ENCODE measurements at regions not wholly inside any gene's neighbourhood (a gene's known extent, or its start where the extent isn't known, plus 50 kb on each side); places are given as distances from the start of the nearest gene placed in this dataset.
A peak's percentile ranks its signal among the peaks of the same experiment; 100 is the strongest.

DNA sequence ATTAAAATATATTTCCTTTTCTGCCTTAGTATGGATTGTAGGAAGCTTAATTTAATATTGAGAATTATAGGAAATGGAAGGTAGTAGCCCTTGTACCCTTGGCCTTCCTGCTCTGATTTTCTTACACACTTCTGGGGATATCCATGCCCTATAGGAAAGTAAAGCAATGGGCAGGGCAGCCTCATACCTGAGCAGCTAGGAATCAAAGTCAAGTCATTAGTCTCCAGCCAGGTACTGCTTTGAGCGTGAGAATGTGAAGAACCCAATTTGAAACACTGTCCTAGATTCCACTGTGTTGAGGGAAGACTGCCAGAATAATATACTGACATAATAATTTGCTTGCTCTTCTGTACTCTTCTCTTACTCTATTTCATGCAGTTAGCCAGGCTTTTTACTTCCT lies 51.0 kb upstream of the L3MBTL3 start:
- DNase-seq (ENCODE audit: missing footprints) (no peak), ATAC-seq (no peak)
- intact Hi-C loops (cut with DNase I) = no loop called here

DNA sequence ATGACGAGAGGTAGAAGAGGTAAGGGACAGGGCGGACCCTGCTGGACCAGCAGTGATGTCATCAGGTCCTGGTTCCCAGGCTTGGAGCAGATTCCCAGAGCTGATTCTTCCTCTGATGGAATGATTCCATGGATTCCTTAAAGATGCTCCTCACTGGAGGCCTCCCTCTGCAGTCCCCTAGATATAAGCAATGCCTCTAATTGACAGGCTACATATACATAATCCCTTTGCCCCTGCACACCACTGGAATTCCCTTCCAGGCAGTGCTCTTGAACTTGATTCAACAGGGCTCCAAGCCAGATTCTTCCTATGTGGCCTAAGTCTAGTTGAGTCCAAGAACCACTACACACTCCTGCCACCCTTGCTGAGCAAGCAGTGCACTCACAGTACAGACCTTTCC lies 52.3 kb upstream of the L3MBTL3 start:
- no peak for ATAC-seq
- DNase-seq (ENCODE audit: missing footprints) = no peak
- intact Hi-C loops (cut with DNase I) = no loop called here

DNA sequence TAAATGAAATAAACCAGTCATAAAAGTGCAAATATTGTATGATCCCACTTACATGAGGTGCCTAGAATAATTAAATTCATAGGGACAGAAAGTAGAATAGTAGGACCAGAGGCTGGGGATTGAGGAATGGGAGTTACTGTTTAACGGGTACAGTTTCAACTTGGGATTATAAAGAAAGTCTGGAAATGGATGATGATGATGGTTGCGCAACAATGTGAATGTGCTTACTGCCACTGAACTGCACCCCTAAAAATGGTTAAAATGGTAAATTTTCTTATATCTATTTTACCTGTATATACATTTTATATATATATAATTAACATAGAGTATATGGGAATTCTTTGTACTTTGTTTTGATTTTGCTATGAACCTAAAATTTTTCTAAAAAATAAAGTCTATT lies 53.3 kb upstream of the L3MBTL3 start:
- no peak for ATAC-seq
- intact Hi-C loops (cut with DNase I) = no loop called here
- no peak for DNase-seq (ENCODE audit: missing footprints)

- no peak for ATAC-seq
- no peak for DNase-seq (ENCODE audit: missing footprints)
- intact Hi-C loops (cut with DNase I) = no loop called here
Measured at GRCh38 chr6:129959358-129959930, 58.9 kb upstream of the L3MBTL3 start.

- intact Hi-C loops (cut with DNase I) = no loop called here
- ATAC-seq (no peak), DNase-seq (ENCODE audit: missing footprints) (no peak)
Measured at GRCh38 chr6:129957941-129958898, 60.2 kb upstream of the L3MBTL3 start.

- DNase-seq (ENCODE audit: missing footprints) (no peak), ATAC-seq (no peak)
- intact Hi-C loops (cut with DNase I) = no loop called here
Measured at GRCh38 chr6:129955584-129955983, 62.8 kb upstream of the L3MBTL3 start.

GRCh38 chr6:129954749-129955431 lies 63.5 kb upstream of the L3MBTL3 start:
- intact Hi-C loops (cut with DNase I) = no loop called here
- ATAC-seq (no peak), DNase-seq (ENCODE audit: missing footprints) (no peak)

GRCh38 chr6:129947797-129948196 lies 70.6 kb upstream of the L3MBTL3 start:
- intact Hi-C loops (cut with DNase I) = no loop called here
- no peak for ATAC-seq
- no peak for DNase-seq (ENCODE audit: missing footprints)

DNA sequence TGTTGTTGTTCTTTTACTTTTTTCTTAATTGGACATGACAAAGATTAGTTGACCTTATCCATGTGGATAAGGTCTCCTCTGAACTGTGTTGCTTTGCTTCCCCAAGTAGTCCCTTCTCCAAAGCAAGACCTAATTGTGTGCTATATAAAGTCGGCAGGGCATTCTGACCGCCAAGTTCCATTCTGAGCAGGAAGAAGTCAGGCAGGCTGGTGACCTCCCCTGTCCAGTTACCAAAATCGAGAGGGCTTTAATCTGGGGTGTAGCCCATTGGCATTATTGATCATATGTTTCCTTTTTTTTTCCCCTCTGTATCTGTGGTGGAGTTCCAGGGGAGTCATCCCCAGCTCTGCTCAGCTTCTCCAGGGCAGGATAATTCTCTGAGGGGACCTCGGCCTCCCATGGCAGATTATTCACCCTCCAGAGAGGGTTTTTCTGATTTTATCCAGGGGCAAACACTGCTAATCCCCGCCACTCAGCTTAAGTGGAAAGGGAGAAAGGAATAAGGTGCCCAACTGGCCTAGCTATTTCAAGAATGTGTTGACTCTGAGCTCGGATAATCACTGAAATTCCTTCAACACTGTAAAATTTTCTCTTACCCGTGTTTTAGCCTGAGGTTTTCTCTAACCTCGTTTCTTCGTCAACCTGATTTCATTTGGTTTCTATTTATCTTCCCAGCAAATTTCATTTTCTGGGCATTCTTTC lies 71.8 kb upstream of the L3MBTL3 start:
- no peak for ATAC-seq
- intact Hi-C loops (cut with DNase I) = no loop called here

DNA sequence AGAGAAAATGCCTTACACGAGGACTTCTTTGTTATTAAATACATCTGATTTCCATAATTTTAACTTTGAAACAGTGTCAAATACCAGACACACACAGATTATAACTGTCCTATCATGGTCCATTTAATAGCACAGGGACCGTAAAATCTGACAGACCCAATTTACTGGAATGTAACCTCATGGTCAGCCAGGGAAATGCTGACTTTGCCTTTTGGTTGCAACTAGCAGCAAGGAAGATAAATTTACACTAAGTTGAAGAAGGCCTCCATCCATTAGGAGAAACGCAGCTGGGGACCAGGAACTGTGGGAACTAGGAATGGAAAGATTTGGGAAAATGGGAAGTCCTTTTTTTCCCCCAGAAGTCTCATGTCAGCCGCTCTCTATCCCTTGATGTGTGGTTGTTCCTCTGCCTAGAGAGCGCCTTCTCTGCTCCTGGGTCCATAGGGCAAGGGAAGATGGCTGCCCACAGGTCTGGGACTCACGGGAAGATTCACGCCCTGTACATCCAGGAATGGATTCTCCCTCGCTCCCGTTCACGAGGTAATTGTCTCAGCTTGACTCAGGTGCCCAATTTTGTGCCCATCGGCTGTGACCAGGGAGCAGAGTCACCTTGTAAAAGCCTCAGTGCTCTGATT lies 74.6 kb upstream of the L3MBTL3 start:
- intact Hi-C loops (cut with DNase I) = no loop called here
- DNase-seq (ENCODE audit: missing footprints) = no peak
- ATAC-seq = no peak

More for the DNA sequence above, 71.8 kb upstream of the L3MBTL3 start:
- no peak for DNase-seq (ENCODE audit: missing footprints)

GRCh38 chr6:129940454-129941195 lies 77.8 kb upstream of the L3MBTL3 start:
- ATAC-seq (no peak), DNase-seq (ENCODE audit: missing footprints) (no peak)
- intact Hi-C loops (cut with DNase I) = no loop called here

DNA sequence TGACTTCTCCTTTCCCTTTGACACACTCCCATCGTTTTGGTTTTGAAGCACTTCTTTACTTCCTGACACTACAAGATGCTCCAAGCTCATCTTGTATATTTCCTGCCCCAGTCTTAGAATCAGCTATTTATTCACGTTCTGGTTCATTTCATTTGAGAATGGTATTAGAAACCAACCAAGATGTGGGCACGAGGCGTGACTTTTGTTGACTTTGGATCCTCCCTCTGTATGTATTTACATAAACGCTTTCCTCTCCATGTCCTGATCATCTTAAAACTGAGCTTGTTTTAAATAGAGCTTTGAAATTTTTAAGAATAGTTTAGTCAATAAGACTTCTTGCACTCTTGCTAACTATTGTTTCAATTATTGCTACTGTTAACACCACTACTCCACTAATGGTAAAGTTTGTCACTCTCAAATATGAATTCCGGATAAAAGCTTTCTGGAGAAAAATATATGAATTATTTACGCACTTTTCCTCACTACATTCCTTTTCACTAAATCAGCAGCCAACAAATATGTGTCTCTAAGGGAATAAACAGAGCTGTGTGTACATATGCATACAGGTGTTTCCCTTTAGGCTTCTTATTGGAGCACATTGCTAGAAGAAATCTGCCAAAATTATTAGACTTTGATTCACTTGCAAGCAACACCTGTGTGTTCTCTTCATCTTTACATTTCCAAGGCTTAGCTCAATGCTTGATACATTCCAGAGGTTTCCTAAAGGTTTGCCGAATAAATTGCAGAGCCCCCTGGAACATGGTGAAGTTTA lies 77.3 kb upstream of the TMEM244 start:
- DNase-seq (ENCODE audit: missing footprints) (no peak), ATAC-seq (no peak)
- intact Hi-C loops (cut with DNase I) = loop anchor here (10.0 kb wide), 1 partner anchor 344 kb away; no protein-coding TSS in a partner anchor

GRCh38 chr6:129936329-129937165 lies 75.4 kb upstream of the TMEM244 start:
- ATAC-seq (peak; percentile 5), DNase-seq (ENCODE audit: missing footprints) (peak; percentile 75)
- intact Hi-C loops (cut with DNase I) = loop anchor here (10.0 kb wide), 1 partner anchor 342 kb away; no protein-coding TSS in a partner anchor

- ATAC-seq (no peak), DNase-seq (ENCODE audit: missing footprints) (no peak)
- intact Hi-C loops (cut with DNase I) = loop anchor here (10.0 kb wide), 1 partner anchor 338 kb away; no protein-coding TSS in a partner anchor
Measured at GRCh38 chr6:129932321-129932720, 71.2 kb upstream of the TMEM244 start.

DNA sequence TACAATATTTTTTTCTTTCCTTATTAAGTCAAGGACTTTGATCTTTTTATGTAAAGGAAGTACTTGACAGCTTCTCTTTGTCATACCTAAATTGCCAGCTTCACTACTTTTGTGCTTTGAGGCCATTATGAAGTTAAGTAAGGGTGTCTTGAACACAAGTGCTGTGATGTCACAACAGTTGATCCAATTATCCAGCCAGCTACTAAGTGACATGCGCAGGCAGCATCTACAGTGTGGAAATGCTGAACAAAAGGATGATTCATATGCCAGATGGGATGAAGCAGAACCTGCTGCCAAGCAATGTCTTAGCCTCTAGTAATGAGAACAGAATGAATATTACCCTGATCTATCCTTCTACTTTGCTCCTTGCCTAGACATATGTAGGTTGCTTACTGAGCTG lies 68.3 kb upstream of the TMEM244 start:
- ATAC-seq (no peak), DNase-seq (ENCODE audit: missing footprints) (no peak)
- intact Hi-C loops (cut with DNase I) = no loop called here

GRCh38 chr6:129923530-129924250 lies 62.6 kb upstream of the TMEM244 start:
- ATAC-seq = no peak
- DNase-seq (ENCODE audit: missing footprints) = no peak
- intact Hi-C loops (cut with DNase I) = no loop called here

Measured in Right ventricle myocardium inferior (tissue), 1 donor.